Epithelial cell of prostate (primary cell): ENCODE measurements at regions not wholly inside any gene's neighbourhood (a gene's known extent, or its start where the extent isn't known, plus 50 kb on each side); places are given as distances from the start of the nearest gene placed in this dataset.
"Not testable (repeated sequence)": the region's sequence is repeated elsewhere in the genome, so short reads cannot be mapped to it uniquely, and the experiment has no call there.

Source experiments
- DNase-seq: peaks from one replicate; pipeline ENCODE4 v3.0.0-alpha.2; 2011; ENCODE audit warnings: low read depth, low spot score
- H3K27ac ChIP-seq: fragments of 450-650 bp; 2 replicates; pipeline ENCODE4 v1.5.1; 2017; ENCODE audit warnings: mild to moderate bottlenecking

GRCh38 chr10:106310596-106310995 is 853.9 kb downstream of the SORCS1 start:
- no peak for DNase-seq
- H3K27ac ChIP-seq, result no peak overlapping the region

- DNase-seq, result no peak
- H3K27ac ChIP-seq, result no peak overlapping the region
Observed at GRCh38 chr10:106309376-106309775, 855.1 kb downstream of the SORCS1 start.

GRCh38 chr10:106308284-106308683 is 856.2 kb downstream of the SORCS1 start:
- no peak for DNase-seq
- no peak overlapping the region for H3K27ac ChIP-seq

- DNase-seq, result no peak
- no peak overlapping the region for H3K27ac ChIP-seq
Observed at GRCh38 chr10:106304056-106304455, 860.5 kb downstream of the SORCS1 start.

- DNase-seq, result no peak
- H3K27ac ChIP-seq, result no peak overlapping the region
Observed at GRCh38 chr10:106302961-106303360, 861.5 kb downstream of the SORCS1 start.

GRCh38 chr10:106301146-106301545 is 863.4 kb downstream of the SORCS1 start:
- no peak overlapping the region for H3K27ac ChIP-seq

GRCh38 chr10:106296750-106297392 is 867.6 kb downstream of the SORCS1 start:
- H3K27ac ChIP-seq, result no peak overlapping the region
- DNase-seq, result no peak

More at GRCh38 chr10:106301146-106301545, 863.4 kb downstream of the SORCS1 start:
- DNase-seq, result no peak

- no peak for DNase-seq
- H3K27ac ChIP-seq, result no peak overlapping the region
Observed at GRCh38 chr10:106284802-106285587, 879.5 kb downstream of the SORCS1 start.

- H3K27ac ChIP-seq, result no peak overlapping the region
Observed at GRCh38 chr10:106280896-106281460, 883.5 kb downstream of the SORCS1 start.

GRCh38 chr10:106278383-106278782 is 886.1 kb downstream of the SORCS1 start:
- DNase-seq, result no peak
- H3K27ac ChIP-seq, result no peak overlapping the region

More at GRCh38 chr10:106280896-106281460, 883.5 kb downstream of the SORCS1 start:
- DNase-seq, result no peak

- H3K27ac ChIP-seq, result no peak overlapping the region
- no peak for DNase-seq
Observed at GRCh38 chr10:106271237-106271636, 893.3 kb downstream of the SORCS1 start.

- no peak overlapping the region for H3K27ac ChIP-seq
- DNase-seq, result no peak
Observed at GRCh38 chr10:106268000-106268399, 896.5 kb downstream of the SORCS1 start.

GRCh38 chr10:106267591-106267990 is 896.9 kb downstream of the SORCS1 start:
- no peak for DNase-seq
- H3K27ac ChIP-seq, result no peak overlapping the region

GRCh38 chr10:106257432-106257831 is 907.1 kb downstream of the SORCS1 start:
- not testable (repeated sequence) for H3K27ac ChIP-seq, DNase-seq

- H3K27ac ChIP-seq, result no peak overlapping the region
- no peak for DNase-seq
Observed at GRCh38 chr10:106255111-106255678, 909.3 kb downstream of the SORCS1 start.

GRCh38 chr10:106254071-106254470 is 910.4 kb downstream of the SORCS1 start:
- no peak for DNase-seq

GRCh38 chr10:106252541-106252940 is 912.0 kb downstream of the SORCS1 start:
- no peak overlapping the region for H3K27ac ChIP-seq
- DNase-seq, result no peak

More at GRCh38 chr10:106254071-106254470, 910.4 kb downstream of the SORCS1 start:
- no peak overlapping the region for H3K27ac ChIP-seq

GRCh38 chr10:106251573-106251972 is 912.9 kb downstream of the SORCS1 start:
- no peak for DNase-seq
- no peak overlapping the region for H3K27ac ChIP-seq

GRCh38 chr10:106242301-106242700 is 922.2 kb downstream of the SORCS1 start:
- H3K27ac ChIP-seq, result no peak overlapping the region
- no peak for DNase-seq

- no peak overlapping the region for H3K27ac ChIP-seq
- no peak for DNase-seq
Observed at GRCh38 chr10:106226828-106227227, 937.7 kb downstream of the SORCS1 start.

GRCh38 chr10:106226142-106226541 is 938.4 kb downstream of the SORCS1 start:
- no peak for DNase-seq
- no peak overlapping the region for H3K27ac ChIP-seq
